Bone marrow (tissue), 2 donors: ENCODE measurements at regions not wholly inside any gene's neighbourhood (a gene's known extent, or its start where the extent isn't known, plus 50 kb on each side); places are given as distances from the start of the nearest gene placed in this dataset.
"Not testable (repeated sequence)": the region's sequence is repeated elsewhere in the genome, so short reads cannot be mapped to it uniquely, and the experiment has no call there.

ENCODE experiments used
- DNase-seq, 2 donors: peaks; one replicate each; lab custom pipeline; 2025; lab: John Stamatoyannopoulos, UW

GRCh38 chr18:1668279-1668678 lies 763.6 kb downstream of the ADCYAP1 start:
- DNase-seq, result no peak

DNA sequence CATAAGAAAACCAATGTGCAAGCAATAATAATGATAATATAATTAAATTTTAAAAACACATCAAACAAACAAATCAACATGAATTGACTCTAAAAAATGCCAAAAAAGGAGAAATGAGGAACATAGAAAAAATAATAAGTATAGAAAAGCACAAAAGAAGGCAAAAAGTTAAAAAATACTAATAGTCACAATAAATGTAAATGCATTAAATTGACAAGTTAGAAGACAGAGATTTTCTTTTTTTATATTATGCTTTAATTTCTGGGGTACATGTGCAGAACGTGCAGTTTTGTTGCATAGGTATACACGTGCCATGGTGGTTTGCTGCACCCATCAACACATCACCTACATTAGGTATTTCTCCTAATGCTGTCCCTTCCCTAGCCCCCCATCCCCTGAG lies 767.0 kb downstream of the ADCYAP1 start:
- not testable (repeated sequence) for DNase-seq

GRCh38 chr18:1676387-1676786 lies 771.7 kb downstream of the ADCYAP1 start:
- no peak for DNase-seq

DNA sequence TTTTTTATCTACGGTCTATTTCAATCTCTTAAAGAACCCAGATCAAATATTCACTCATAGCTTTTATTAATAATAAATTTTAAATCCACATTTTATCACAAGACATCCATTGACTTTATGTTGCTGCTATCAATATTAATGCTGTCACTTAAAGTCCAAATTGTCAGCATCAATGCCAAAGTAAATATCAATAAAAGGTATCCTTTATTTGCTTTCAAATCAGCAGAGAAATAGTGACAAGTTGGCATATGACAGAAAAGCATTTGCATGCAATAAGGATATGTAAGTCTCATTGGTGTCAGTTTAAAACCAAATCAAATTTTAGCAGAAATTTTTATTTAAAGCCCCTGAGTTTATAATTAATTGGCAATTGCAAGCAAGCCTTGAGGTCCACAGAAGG lies 775.4 kb downstream of the ADCYAP1 start:
- no peak for DNase-seq

DNA sequence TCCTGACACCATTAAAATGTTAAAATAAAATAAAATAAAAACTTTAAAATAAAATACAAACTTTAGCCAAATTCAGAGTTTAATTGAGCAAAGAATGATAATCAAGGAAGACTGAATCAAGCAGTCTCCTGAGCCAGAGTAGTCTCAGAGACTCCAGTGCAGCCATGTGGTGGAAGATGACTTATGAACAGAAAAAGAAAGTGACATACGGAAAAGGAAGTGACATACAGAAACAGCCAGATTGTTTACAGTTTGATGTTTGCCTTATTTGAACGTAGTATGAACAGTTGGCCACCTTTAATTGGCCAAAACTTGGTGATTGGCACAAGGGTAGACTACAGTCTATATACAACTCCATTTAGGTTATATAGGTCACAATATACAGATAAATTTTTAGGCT lies 787.2 kb downstream of the ADCYAP1 start:
- no peak for DNase-seq

- no peak for DNase-seq
Observed at GRCh38 chr18:1708006-1708405, 803.3 kb downstream of the ADCYAP1 start.

DNA sequence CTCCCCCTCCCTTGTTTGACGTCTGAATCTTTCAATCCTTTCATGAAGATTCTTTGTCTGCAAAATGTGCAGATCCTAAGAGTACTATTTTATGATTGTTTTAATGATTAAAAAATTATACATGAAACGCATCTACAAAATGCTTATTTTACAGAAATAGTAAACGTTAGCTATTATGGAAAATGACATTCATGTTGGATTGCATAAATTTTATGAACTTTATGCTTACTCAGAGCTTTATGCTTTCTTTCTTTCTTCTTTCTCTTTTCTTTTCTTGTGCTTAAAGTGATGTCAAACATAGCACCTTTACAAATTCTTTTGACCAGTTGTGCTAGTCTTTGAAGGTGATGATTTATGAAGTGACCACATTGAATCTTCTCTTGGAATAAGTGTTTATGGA lies 805.4 kb downstream of the ADCYAP1 start:
- no peak for DNase-seq

DNA sequence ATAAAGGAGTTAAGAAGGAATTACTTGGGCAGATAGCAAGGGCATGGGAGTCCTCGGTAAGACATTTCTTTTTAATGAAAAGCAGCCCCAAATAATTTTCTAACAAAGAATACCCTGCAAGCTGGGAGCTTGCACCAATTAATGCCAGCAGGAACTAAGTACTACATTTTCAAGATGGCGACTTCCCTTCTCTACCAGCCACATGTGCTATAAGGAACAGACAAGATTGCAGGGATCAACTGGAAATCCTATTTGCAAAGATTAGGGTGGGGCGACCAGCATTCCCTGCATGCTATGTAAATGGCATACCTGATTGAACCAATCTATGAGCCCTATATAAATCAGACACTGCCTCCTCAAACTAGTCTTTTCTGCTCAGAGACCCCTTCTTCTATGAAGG lies 827.5 kb downstream of the ADCYAP1 start:
- no peak for DNase-seq

GRCh38 chr18:1746131-1746530 lies 825.2 kb downstream of the METTL4 start:
- no peak for DNase-seq

DNA sequence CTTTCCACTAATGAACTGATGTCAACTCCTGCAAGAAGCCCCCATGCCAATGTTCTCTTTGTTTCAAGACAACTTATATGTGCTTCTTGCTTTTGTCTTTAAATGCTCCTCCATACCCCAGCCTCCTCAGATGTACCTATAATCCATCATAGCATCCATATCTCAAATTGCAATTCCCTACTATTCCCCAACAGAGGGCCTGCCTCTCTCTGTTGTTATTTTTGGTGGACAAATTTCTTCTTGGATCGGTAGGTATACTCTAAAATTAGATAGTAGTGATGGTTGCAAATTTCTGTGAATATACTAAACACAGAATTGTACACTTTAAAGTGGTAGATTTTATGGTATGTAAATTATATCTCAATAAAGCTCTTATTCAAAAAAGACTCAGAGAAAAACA lies 820.1 kb downstream of the METTL4 start:
- no peak for DNase-seq

GRCh38 chr18:1760901-1761300 lies 810.4 kb downstream of the METTL4 start:
- DNase-seq, result no peak

GRCh38 chr18:1774261-1774660 lies 797.0 kb downstream of the METTL4 start:
- DNase-seq, result no peak

- no peak for DNase-seq
Observed at GRCh38 chr18:1777843-1778242, 793.5 kb downstream of the METTL4 start.

DNA sequence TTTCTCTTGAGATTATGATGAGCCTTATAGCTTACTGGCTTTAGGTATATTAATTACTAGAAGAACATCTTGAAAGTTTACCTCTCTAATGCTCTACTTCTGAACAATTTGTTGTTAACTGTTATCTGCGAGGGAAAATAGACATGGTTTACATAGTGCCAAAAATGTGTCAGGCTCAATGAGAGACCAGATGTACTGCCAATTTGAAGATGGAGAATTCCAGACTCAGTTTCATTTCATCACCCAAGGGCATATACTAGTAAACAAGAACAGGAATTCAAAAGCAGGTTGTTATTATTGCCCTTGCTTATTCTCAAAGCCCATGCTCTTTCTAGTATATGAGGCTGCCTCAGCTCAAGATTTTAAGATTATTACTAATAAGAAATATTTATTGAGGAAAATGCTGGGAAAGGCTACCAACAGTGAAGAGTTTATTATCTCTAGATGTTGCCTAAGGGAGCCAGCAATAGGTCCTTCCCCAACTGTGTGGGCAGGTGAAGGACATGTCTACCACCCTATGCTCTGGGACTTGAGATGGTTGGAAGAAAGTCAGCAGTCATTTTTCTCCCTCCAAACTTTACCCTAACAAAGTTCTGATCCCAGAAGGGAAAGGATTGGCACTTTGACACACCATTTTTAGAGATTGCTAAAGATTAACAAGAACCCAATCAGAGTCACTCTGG lies 792.7 kb downstream of the METTL4 start:
- DNase-seq, result no peak

DNA sequence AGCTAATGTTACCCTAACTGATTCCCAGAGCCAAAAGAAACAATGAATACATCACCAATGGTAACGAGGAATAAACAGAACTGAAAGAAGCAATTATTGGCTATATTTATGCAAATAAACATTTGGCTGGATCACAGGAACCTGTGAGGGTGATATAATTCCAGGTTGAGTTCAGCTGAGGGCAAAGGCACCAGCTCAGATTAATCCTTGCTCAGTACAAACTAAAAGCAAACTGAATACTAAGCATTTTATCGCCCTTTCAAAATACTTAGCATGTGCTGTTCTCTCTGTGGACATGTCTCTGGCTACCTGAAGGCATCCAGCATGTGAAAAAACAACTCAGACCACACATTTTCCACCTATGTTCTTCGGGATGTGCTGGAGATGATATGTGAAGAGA lies 791.7 kb downstream of the METTL4 start:
- no peak for DNase-seq

- DNase-seq, result no peak
Observed at GRCh38 chr18:1784113-1784512, 787.2 kb downstream of the METTL4 start.

GRCh38 chr18:1785980-1786379 lies 785.3 kb downstream of the METTL4 start:
- not testable (repeated sequence) for DNase-seq

GRCh38 chr18:1796636-1797035 lies 774.7 kb downstream of the METTL4 start:
- no peak for DNase-seq

- no peak for DNase-seq
Observed at GRCh38 chr18:1797235-1797634, 774.1 kb downstream of the METTL4 start.

GRCh38 chr18:1805521-1805920 lies 765.8 kb downstream of the METTL4 start:
- no peak for DNase-seq

DNA sequence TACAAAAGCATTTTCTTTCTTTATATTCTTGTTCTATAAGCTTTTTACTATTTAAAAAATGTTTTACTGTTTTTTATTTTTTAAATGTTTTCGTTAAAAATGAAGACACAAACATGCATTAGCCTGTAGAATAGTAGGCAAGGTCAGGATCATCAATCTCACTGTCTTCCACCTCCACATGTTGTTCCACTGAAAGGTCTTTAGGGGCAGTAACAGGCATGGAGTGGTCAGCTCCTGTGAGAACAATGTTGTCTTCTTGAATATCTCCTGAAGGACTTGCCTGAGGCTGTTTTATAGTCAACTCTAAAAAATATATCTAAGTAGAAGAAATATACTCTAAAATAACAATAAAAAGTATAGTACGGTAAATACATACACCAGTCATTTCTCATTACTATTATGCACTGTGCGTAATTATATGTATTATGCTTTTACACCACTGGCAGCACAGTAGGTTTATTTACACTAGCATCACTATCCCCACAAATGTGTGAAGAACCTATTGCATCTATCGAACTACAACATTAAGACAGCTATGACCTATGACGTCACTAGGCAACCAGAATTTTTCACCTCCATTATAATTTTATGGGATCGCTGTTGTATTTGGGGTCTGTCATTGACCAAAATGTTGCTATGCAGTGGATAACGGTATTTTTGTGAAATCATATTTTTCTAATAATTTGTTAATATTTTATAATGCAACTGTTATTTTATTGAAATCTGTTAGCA lies 764.3 kb downstream of the METTL4 start:
- no peak for DNase-seq

- no peak for DNase-seq
Observed at GRCh38 chr18:1811282-1811681, 760.0 kb downstream of the METTL4 start.

DNA sequence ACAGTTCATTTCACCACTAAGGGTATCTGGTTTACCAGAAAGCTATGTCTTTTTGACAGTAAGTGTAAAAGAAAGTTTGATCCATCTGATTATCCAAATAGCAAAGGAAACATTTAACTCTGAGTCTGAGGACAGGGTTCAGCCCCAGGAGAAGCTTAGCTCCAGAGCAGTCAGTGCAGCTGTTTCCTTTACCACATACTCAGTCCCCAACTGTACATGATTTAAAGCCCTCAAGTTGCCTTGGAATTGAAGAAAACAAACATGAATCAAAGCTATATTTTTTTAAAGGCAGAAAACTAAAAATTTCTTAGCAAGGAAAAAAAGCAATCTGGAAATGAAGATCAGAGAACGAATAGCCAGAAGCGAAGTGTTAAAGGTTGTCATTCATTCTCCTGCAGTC lies 746.0 kb downstream of the METTL4 start:
- DNase-seq, result no peak

DNA sequence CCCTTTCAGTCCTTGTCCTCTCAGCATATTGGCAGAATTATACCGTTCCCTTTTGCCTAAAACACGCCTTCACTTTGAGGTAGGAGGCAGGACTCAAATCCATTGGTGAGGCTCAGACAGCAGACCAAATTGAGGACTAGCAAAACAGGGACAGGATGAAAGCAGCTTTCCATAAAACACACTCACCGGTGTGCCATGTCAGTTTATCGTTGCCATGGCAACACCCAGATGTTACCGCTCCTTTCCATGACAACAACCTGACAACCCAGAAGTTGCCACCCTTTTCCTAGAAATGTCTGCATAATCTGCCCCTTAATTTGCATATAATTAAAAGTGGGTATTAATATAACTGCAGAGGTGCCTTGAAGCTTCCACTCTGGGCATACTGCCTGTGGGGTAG lies 730.4 kb downstream of the METTL4 start:
- DNase-seq, result no peak
